WI38 (cell line): ENCODE measurements at regions not wholly inside any gene's neighbourhood (a gene's known extent, or its start where the extent isn't known, plus 50 kb on each side); places are given as distances from the start of the nearest gene placed in this dataset.

Experiments used
- H3K4me3 ChIP-seq: 2 replicates; pipeline ENCODE4 v1.5.1; 2011; ENCODE audit warnings: low read depth, mild to moderate bottlenecking, control low read depth, low read length
- TF ChIP-seq, protein P1 (sequence below): IDR thresholded peaks from 2 replicates; pipeline ENCODE4 v1.5.1; 2012; ENCODE audit warnings: low read depth, mild to moderate bottlenecking, control low read depth, low read length

DNA sequence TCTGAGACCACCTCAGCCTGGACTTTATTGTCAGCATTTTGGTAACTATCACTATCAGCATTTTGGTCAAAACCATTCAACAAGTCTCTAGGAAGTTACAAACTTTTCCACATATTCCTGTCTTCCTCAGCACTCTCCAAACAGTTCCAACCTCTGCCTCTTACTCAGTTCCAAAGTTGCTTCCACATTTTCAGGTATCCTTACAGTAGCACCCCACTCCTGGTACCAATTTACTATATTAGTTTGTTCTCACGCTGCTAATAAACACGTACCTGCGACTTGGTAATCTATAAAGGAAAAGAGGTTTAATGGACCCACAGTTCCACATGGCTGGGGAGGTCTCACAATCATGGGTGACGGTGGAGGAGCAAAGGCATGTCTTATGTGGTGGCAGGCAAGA, 551.3 kb downstream of the DMRTA1 start:
- H3K4me3 ChIP-seq: no peak overlapping the region
- TF ChIP-seq, protein P1, sequence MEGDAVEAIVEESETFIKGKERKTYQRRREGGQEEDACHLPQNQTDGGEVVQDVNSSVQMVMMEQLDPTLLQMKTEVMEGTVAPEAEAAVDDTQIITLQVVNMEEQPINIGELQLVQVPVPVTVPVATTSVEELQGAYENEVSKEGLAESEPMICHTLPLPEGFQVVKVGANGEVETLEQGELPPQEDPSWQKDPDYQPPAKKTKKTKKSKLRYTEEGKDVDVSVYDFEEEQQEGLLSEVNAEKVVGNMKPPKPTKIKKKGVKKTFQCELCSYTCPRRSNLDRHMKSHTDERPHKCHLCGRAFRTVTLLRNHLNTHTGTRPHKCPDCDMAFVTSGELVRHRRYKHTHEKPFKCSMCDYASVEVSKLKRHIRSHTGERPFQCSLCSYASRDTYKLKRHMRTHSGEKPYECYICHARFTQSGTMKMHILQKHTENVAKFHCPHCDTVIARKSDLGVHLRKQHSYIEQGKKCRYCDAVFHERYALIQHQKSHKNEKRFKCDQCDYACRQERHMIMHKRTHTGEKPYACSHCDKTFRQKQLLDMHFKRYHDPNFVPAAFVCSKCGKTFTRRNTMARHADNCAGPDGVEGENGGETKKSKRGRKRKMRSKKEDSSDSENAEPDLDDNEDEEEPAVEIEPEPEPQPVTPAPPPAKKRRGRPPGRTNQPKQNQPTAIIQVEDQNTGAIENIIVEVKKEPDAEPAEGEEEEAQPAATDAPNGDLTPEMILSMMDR: no peak

DNA sequence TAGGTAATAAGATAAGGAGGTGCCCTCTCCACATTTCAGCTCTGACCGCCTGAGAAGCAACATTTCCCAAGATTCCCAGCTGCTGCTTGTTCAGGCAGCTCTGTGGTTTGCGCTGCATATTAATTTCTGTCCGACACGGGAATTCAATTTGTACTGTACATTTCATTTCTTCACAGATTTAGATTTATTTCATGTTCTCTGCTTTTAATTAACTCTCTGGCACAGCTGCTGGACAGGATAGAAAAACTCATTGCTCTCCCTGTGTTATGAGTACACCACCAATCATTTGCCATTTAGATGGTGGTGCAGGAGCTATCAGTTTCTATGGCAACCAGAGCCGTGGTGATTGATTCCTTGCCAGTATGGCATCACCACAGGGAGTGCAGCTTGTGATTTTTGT, 558.5 kb downstream of the DMRTA1 start:
- TF ChIP-seq, protein P1: no peak
- H3K4me3 ChIP-seq: no peak overlapping the region

DNA sequence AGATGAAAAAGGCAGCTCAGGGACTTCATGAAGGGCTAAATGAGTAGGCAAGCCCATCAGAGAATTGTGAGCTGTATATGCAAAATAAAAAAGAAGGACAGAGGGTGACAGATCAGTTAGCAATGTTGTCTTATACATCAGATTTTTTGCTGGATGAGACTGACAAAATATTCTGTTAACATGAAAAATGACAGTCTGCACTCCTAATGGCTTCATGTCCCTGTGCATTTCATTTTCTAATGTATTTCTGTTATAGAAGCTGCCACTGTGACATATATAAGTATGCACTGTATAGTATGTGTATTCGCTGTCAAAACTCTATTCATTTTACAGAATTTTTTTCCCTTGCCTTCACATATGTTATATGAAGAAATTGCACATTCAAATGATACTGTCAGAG, 559.5 kb downstream of the DMRTA1 start:
- no peak overlapping the region for H3K4me3 ChIP-seq
- TF ChIP-seq, protein P1: no peak

DNA sequence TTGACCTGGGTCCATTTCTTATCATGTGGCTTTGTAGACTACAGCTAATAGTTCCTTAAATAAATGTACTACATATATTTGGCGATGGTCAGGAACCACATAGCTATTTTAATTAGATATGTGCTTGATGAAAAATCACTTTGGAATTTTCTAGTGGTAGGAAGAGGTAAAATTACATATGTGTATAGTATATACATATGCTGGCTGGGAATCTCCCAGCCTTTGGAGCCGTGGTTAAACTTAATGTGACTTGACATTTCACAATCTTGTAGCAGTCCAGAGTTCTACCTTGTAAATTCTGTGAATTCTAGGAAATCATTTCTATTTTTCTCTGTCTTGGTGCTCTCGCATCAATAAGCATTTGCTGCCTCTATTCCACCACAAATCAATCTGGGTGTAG, 565.0 kb downstream of the DMRTA1 start:
- no peak overlapping the region for H3K4me3 ChIP-seq
- TF ChIP-seq, protein P1: no peak

DNA sequence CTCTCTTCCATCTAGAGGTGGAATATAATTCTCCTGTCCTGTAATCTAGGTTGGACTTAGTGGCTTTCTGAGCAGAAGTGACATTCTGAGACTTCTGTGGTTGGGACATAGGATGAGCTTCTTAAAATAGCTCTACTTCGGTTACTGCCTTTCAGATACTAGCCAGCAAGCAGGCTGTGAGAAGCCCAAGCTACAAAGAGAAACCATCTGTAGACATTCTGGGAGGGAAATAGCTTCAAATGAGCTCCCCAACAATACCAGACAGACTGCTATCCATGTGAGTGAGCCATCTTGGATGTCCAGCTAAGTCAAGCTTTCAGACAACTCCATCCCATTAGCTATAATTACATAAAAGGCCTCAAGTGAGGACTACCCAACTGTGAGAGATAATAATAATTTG, 568.9 kb downstream of the DMRTA1 start:
- H3K4me3 ChIP-seq: no peak overlapping the region
- TF ChIP-seq, protein P1: no peak

DNA sequence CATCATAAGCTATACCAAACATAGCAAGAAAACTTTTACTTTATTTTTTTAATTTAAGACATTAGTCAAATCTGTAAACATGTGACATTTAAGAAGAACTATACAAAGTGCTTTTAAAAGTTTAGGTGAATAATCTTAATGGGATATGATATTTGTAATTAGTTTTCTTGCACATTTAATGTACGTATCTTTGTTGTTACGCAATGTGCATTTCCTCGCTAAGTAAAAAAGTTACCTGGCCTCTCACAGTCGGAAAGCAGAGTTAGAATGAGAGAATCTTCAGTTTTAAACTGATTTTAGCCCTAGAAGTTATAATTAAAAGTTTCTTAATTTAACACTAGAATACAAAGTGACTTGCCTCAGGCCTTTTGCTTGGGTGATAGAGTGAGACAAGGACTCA, 589.8 kb downstream of the DMRTA1 start:
- no peak overlapping the region for H3K4me3 ChIP-seq
- TF ChIP-seq, protein P1: no peak

DNA sequence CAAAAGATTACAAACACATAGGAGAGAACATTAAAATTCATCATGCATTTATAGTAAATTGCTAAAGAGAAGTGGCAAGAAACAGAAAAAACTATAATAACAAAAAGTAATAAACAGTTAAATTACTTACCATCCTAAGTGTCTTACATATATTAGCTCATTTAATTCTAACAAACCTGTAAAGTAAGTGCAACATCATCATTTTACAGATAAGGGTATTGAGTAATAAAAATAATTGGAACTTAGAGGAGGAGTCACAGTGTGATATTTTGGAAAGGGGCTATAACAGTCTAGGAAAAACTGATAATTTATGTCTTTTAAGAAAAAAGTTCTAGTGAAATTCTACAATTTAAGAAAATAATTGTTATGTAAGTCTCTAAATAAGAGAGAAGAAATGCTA, 592.8 kb downstream of the DMRTA1 start:
- TF ChIP-seq, protein P1: no peak
- H3K4me3 ChIP-seq: no peak overlapping the region
